ENCODE measurements at regions not wholly inside any gene's neighbourhood (a gene's known extent, or its start where the extent isn't known, plus 50 kb on each side); places are given as distances from the start of the nearest gene placed in this dataset.
A peak's percentile ranks its signal among the peaks of the same experiment; 100 is the strongest.

- no peak for DNase-seq (ENCODE audit: low read depth in 4 of 4, low spot score in 3 of 4)
These were observed 389.3 kb downstream of the BMP4 start for GRCh38 chr14:53567236-53567780.

DNA sequence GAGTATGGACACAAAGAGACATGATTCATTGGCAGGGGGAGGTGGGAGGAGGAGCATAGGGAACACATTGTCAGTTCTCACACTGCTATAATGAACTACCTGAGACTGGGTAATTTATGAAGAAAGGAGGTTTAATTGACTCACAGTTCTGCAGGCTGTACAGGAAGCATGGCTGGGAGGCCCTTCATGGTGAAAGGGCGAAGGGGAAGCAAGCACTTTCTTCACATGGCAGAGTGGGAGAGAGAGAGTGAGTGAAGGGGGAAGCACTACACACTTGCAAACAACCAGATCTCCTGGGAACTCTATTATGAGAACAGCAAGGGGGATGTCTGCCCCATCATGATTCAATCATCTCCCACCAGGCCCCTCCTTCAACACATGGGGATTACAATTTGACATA lies 391.8 kb downstream of the BMP4 start:
- no peak for DNase-seq (ENCODE audit: low read depth in 4 of 4, low spot score in 3 of 4)

DNA sequence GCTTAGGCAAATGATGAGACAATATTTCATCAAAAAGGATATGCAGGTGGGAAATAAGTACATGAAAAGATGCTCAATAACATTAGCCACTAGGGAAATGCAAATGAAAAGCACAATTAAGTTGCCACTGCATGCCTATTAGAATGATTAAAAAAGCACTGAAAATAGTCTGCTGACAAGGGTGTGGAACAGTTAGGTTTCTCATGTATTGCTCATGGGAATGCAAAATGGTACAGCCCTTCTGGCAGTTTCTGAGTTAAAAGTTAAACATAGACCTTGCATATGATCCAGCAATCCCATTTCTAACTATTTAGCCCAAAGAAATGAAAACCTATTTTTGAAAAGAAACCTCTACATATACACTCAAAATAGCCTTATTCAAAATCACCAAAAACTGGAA lies 393.0 kb downstream of the BMP4 start:
- no peak for DNase-seq (ENCODE audit: low read depth in 4 of 4, low spot score in 3 of 4)

DNA sequence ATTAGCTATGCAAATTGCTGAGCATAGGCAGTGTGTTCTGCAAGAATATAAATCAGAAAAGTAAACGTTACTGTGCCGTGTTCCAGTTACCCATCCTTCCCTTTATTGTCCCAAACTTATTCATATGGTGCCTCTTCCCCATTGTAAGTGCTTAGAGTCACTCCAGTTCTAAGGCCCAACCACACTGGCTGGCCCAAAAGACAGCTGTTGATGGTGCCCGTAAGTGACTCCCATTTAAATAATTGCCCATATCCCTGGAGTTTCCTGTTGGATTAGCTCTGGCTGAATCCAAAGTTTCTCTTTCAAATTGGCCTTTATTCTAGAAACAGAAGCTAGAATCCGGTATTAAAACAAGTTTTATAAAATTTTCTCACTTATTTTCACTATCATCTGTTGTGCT lies 400.1 kb upstream of the DDHD1 start:
- no peak for DNase-seq (ENCODE audit: low read depth in 4 of 4, low spot score in 3 of 4)

DNA sequence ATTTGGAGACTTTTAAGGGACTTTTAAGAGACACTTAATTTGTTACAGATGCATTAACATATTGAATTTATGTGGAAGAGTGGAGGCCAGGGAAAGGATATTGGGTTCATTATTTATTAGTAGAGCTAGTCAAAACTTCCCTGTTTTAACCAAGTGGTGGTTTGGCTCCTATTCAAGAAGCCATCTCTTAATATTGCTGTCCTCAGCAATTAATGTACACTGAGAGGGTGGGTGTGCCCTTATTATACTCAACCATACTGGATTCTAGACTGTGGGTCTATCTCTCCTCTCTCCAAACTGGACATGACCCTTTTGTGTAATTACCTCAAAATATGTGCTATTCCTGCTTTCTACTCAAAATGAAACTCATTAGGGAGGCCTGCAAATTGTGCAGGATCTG lies 398.7 kb upstream of the DDHD1 start:
- DNase-seq (ENCODE audit: low read depth in 4 of 4, low spot score in 3 of 4): no peak

DNA sequence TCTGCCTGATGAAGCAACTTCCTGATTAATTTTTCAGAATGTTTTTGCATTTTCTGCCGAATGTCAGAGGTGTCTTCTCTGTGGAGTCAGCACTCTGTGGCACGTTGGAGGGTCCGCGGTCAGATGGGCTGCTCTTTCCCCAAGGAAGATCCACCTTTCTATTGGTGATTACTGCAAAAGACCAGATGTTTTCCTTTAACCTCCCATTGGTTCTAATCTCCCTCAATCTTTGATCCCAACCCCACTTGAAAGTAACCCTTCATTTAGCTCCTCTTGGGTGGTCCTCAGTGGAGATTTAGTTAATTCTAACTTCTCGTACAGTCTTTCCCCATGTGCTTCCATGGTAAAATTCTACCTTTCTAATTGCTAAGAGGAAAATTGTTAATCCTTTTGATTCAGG lies 397.7 kb upstream of the DDHD1 start:
- no peak for DNase-seq (ENCODE audit: low read depth in 4 of 4, low spot score in 3 of 4)

- no peak for DNase-seq (ENCODE audit: low read depth in 4 of 4, low spot score in 3 of 4)
These were observed 396.8 kb upstream of the DDHD1 start for GRCh38 chr14:53549956-53550355.

- no peak for DNase-seq (ENCODE audit: low read depth in 4 of 4, low spot score in 3 of 4)
These were observed 394.5 kb upstream of the DDHD1 start for GRCh38 chr14:53547593-53547992.

- no peak for DNase-seq (ENCODE audit: low read depth in 4 of 4, low spot score in 3 of 4)
These were observed 392.1 kb upstream of the DDHD1 start for GRCh38 chr14:53545217-53545616.

DNA sequence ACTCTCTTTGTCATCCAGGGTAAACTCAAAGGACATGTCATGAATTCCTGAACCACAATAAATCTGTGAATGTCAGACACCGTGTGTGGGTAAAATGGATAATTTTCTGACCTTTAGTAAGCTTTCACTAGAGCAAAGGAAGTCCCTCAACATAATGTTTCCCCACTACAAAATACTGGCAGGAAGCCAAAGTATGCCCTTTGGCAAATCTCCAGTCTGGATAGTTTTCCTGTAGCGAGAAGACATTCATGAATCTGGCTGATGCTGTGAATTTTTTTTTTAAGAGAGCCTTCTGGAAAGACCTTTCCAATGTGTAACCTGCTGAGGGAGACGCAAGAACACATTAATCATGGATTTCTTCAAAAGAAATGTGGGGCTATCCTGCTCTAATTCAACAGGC lies 389.6 kb upstream of the DDHD1 start:
- peak in 3 of 4 donors; percentile 46 to 63 (median 51) for DNase-seq (ENCODE audit: low read depth in 4 of 4, low spot score in 3 of 4)

- DNase-seq (ENCODE audit: low read depth in 4 of 4, low spot score in 3 of 4): no peak
These were observed 388.3 kb upstream of the DDHD1 start for GRCh38 chr14:53541411-53541810.

GRCh38 chr14:53539489-53540126 lies 386.5 kb upstream of the DDHD1 start:
- peak; percentile 70 to 82 (median 78) for DNase-seq (ENCODE audit: low read depth in 4 of 4, low spot score in 3 of 4)

GRCh38 chr14:53538316-53538881 lies 385.3 kb upstream of the DDHD1 start:
- DNase-seq (ENCODE audit: low read depth in 4 of 4, low spot score in 3 of 4): no peak

DNA sequence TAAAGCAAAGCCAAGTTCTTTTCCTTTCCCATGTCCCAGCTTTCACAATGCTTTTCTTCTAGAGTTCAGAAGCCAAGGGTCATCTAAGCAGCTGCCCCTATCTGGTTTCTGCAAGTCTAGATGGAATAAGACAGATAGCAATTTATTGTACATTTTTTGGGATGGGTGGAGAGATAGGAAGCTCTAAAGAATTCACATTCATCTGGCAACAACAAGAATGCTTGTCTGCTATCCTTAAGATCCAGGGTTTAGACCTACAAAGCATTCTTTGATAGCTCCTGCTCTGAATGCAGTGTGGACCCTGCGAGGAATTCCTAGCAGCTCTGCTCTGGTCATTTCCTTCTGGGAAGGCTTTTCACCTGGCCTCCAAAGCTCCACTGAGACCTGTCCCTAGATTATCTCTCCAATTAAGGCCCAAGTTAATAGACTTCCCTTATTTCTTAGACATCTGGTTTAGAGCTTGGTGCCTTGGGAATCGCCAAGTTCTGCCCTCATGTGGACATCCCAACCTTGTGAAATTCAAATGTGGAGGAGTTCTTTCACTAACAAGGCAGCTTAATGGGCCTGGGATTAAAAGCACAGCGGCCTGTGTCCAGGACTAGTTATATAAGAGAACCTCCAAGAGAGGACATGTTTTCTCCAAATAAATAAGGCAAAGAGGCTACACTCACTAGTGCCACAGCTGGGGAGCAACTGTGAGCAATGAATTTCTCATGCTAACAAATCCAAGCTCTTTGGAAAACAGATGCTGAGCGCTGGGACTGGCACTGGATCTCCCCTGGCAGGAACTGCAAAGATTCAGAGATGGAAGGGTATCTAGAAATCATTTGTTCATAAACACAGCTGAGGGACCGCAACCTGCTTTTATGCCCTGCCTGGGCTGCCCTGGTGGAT lies 384.5 kb upstream of the DDHD1 start:
- DNase-seq (ENCODE audit: low read depth in 4 of 4, low spot score in 3 of 4): no peak

DNA sequence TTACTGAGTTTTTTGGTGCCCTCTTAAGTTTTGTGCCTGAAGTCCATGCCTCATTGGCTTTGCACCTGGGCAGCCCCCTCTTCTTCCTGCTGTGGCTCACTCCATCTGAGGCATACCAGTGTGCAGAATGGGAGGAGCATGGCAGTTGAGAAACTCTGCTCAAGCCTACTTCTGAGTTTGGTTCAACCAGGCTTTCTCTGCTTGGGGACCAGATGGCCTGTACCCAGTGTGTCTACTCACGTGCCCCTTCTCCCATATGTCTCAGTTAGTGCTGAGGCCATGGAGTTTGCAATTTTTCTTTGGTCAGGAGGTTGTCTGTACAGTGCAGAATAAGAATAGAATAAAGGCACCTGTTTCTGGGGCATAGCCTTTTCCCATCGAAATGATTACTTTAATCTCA lies 383.3 kb upstream of the DDHD1 start:
- DNase-seq (ENCODE audit: low read depth in 4 of 4, low spot score in 3 of 4): no peak

- no peak for DNase-seq (ENCODE audit: low read depth in 4 of 4, low spot score in 3 of 4)
These were observed 381.7 kb upstream of the DDHD1 start for GRCh38 chr14:53534841-53535240.

DNA sequence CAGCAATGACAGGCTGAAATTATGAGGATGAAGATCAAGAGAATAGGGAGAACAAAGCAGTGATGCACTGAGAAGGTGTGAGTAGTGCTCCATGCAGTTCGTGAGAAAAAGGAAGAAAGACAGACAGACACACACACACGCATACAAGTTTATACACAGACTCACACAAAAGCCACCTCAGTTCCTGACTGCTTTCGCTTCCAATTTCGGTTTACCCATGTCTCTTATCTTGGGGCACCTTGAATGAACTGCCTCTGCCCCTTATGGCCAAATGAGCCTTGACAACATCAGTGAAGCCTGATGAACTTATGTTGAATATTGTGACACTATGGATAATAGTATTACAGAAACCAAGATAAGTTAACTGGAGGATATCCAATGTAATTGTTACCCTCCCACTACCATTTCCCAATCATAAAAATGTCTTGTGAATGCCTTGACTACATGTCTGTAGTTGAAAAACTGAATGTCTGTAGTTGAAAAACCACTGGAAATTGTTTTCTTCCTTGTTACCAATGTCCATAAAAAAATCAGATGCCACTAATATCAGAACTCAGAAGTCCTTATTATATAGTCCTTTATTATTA lies 380.4 kb upstream of the DDHD1 start:
- DNase-seq (ENCODE audit: low read depth in 4 of 4, low spot score in 3 of 4): no peak

DNA sequence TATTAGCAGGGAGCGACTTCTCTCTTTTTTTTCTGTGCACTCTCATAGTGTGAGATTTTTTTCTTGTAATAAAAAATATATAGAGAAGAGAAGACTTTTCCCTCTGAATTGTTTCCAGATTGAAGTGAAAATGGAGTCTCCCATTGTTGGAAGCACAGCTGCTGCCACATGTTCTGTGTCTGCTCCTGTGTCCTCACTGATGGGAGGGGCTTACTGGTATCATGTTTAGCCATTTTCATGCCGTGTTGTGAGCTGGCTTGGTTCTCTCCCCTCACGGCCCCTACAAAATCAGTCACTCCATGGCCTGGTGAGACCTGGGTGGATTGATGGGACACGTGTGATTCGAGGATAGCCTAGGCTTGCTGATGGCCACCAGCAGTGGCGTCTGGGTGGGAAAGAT lies 379.7 kb upstream of the DDHD1 start:
- DNase-seq (ENCODE audit: low read depth in 4 of 4, low spot score in 3 of 4): no peak

GRCh38 chr14:53531730-53532129 lies 378.6 kb upstream of the DDHD1 start:
- DNase-seq (ENCODE audit: low read depth in 4 of 4, low spot score in 3 of 4): no peak

- DNase-seq (ENCODE audit: low read depth in 4 of 4, low spot score in 3 of 4): no peak
These were observed 378.0 kb upstream of the DDHD1 start for GRCh38 chr14:53531156-53531555.

- no peak for DNase-seq (ENCODE audit: low read depth in 4 of 4, low spot score in 3 of 4)
These were observed 376.4 kb upstream of the DDHD1 start for GRCh38 chr14:53529519-53529918.

All from left renal pelvis (tissue), 4 donors.